Astrocyte of the spinal cord (primary cell): ENCODE measurements at regions not wholly inside any gene's neighbourhood (a gene's known extent, or its start where the extent isn't known, plus 50 kb on each side); places are given as distances from the start of the nearest gene placed in this dataset.

Experiments used
- DNase-seq: peaks from one replicate; pipeline ENCODE4 v3.0.0; 2011; ENCODE audit warnings: low read depth, low spot score
- H3K4me3 ChIP-seq: 2 replicates; pipeline ENCODE4 v1.5.1; 2011; ENCODE audit warnings: low read depth, mild to moderate bottlenecking, low read length, moderate library complexity
- in situ Hi-C: cut with HindIII; loops from 2 replicates; pipeline ENCODE4 v1.10.0; 2017; ENCODE audit warnings: low sequenced_read_pairs
- TF ChIP-seq, protein P1 (sequence below): IDR thresholded peaks from 2 replicates; pipeline ENCODE4 v1.5.1; 2012; ENCODE audit warnings: low read depth, mild to moderate bottlenecking, low read length, inconsistent platforms

DNA sequence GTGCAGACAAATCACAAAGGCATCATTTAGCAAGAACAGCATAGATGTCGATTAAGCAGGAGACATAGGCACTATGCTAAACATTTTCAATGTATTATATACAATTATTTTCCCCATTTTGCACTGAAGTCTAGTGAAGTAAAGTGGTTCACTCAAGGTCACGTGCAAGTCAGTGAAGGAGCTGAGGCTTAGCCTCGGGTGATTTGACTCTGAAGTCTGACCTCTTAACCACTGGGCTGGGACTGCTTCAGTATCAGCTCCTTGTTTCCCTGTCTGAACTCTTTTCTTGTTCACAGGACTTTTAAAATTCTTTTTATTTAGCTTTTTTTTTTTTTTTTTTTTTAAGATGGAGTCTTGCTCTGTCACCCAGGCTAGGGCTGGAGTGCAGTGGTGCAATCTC, 262.7 kb downstream of the DRD1 start:
- H3K4me3 ChIP-seq: no peak overlapping the region
- in situ Hi-C loops: no loop called here
- no peak for DNase-seq
- TF ChIP-seq, protein P1, sequence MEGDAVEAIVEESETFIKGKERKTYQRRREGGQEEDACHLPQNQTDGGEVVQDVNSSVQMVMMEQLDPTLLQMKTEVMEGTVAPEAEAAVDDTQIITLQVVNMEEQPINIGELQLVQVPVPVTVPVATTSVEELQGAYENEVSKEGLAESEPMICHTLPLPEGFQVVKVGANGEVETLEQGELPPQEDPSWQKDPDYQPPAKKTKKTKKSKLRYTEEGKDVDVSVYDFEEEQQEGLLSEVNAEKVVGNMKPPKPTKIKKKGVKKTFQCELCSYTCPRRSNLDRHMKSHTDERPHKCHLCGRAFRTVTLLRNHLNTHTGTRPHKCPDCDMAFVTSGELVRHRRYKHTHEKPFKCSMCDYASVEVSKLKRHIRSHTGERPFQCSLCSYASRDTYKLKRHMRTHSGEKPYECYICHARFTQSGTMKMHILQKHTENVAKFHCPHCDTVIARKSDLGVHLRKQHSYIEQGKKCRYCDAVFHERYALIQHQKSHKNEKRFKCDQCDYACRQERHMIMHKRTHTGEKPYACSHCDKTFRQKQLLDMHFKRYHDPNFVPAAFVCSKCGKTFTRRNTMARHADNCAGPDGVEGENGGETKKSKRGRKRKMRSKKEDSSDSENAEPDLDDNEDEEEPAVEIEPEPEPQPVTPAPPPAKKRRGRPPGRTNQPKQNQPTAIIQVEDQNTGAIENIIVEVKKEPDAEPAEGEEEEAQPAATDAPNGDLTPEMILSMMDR: no peak

DNA sequence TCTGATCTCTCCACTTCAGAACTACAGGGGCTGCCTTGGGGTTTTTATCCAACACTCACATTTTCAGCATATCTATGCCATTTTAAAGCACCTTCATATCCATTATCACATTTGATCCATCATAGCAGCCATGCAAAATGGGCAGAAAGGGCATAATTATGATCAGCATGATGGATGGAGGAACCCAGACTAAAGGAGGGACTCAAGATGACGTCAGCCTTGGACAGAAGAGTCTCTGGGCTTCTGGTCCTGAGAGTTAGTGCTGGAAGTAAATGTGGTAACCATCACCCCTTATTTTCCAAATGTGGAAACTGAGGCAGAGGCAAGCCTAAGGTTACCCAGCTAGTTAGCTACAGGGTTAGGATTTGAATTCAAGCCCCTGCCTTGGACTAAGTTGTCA, 273.1 kb downstream of the DRD1 start:
- no peak for DNase-seq
- TF ChIP-seq, protein P1: no peak
- in situ Hi-C loops: no loop called here
- H3K4me3 ChIP-seq: no peak overlapping the region

DNA sequence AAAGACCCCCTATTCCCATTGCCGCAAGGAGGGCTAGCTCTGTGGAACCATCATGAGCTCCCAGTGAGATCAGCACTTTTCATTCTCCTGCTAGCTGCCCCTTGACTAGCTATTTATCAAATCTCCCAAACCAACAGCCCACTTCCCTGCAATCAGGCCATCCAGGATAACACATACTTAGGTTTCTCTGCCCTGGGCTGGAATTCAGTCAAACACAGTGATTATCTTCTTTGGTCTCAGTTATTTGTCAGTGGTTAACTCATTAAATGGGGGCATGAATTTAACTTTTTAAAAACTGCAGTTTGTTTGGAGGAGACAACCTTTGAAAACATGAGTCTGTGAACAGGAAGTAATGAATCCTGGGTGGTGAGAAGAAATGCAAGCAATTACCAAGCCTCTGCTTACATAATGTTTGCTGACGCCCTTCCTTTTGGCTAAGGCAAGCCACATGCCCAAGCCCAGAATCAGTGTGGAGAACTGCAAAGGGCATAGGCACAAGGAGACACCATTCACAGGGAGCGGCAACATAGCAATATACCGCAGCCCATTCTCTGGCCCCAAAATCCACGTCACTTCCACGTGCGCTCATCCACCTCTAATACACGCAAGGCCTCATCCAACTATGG, 275.0 kb downstream of the DRD1 start:
- DNase-seq: no peak
- TF ChIP-seq, protein P1: no peak
- in situ Hi-C loops: no loop called here
- no peak overlapping the region for H3K4me3 ChIP-seq

DNA sequence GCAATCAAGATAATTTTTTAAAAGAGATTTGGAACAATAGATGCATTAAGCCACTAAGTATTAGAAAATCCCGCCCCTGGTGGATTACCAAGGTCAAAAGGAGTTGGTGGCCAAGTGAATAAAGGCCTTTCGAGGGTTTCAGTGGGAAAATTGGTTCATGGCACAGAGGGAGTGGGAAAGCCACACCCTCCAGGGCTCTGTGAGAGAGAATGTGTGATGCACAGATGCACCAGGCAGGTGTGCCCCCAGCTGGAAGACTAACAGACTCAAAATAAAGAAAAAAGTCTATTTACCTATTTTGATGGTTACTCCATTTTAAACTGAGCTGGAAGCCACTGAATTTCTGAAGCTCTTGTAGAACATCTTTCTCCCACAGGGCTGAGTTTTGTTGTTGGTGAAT, 278.0 kb downstream of the DRD1 start:
- in situ Hi-C loops: no loop called here
- H3K4me3 ChIP-seq: no peak overlapping the region
- DNase-seq: no peak
- TF ChIP-seq, protein P1: no peak

DNA sequence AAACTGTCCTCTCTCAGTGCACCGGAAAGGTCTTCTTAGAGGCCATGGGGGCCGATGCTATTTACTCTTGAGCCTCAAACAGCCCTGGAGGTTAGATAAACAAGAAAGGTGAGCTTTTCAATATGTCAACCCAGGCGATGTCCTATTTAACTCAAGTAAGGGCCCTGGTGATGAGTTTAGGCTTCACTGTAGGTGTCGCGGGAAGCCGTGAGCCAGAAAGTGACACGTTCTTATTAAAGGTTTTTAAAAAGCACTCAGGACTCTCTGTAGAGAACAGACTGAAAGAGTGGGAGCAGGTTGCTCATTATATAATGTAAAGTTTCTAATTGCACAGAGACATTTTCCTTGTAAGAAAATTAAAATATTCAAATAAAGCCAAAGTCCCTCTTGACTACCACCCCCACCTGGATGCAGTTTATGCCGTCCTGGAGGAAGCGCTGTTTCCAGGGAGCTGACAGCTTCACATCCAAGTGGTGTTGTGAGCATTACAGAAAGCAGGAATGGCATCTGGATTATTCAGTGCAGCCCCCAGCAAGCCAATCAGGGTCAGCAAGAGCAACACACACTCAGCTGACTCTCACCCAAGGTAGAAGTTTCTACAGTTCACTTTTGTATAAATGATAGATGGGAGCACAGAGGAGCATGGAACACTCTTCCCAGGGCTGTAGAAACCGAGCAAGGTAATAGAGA, 280.3 kb downstream of the DRD1 start:
- no peak overlapping the region for H3K4me3 ChIP-seq
- in situ Hi-C loops: no loop called here
- DNase-seq: no peak
- TF ChIP-seq, protein P1: no peak

DNA sequence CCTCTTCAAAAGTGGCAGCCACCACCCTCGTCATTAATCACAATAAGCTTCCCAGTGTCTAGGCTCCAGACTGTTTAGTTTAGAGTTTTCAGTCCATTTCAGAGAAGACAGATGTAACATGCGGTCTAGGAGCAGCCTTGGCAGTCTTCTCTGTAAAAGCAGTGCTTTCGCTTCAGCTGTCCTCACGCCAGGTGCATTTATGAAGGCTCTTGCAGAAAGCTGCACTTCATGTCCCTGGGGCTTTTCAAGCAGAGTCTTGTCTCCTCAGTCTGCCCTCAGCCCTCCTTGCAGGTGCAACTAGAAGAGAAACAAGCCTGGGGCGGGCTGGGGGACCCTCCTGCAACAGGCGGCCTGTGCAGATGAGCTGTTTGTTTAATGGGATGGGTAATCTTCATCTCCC, 281.9 kb downstream of the DRD1 start:
- H3K4me3 ChIP-seq: no peak overlapping the region
- no peak for DNase-seq
- in situ Hi-C loops: no loop called here
- TF ChIP-seq, protein P1: no peak
